ENCODE measurements at regions not wholly inside any gene's neighbourhood (a gene's known extent, or its start where the extent isn't known, plus 50 kb on each side); places are given as distances from the start of the nearest gene placed in this dataset.

DNA sequence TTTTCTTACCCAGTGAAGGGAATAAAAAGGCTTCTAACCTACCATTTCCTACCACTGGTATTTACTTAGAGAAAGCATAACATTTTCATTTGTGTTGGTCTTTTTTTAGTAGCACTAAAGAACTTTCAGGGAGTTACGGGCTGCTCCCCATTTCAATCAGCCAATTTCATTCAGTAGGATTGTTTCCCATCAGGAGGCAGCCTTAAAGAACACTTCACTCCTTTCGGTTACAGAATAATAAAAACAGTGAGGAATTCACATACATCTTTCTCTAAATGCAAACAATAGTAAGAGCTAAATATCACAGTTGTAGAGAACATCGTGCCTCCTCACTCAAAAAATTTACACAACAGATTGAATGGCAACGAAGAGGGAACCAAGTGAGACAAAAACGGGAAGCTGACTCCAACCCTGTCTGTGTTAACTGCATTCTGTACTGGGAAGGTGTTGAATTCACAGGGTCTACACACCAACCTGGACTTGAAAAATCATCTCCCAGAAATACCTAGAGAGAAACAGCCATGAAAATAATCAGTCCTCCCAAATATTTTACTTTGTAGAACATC lies 55.5 kb upstream of the ABLIM1 start:
- TF ChIP-seq, protein P1, sequence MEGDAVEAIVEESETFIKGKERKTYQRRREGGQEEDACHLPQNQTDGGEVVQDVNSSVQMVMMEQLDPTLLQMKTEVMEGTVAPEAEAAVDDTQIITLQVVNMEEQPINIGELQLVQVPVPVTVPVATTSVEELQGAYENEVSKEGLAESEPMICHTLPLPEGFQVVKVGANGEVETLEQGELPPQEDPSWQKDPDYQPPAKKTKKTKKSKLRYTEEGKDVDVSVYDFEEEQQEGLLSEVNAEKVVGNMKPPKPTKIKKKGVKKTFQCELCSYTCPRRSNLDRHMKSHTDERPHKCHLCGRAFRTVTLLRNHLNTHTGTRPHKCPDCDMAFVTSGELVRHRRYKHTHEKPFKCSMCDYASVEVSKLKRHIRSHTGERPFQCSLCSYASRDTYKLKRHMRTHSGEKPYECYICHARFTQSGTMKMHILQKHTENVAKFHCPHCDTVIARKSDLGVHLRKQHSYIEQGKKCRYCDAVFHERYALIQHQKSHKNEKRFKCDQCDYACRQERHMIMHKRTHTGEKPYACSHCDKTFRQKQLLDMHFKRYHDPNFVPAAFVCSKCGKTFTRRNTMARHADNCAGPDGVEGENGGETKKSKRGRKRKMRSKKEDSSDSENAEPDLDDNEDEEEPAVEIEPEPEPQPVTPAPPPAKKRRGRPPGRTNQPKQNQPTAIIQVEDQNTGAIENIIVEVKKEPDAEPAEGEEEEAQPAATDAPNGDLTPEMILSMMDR (IDR thresholded peaks at IDR 0.05; ENCODE audit: poor library complexity) = no peak
- no peak for TF ChIP-seq EZH2 (IDR thresholded peaks at IDR 0.05; ENCODE audit: borderline replicate concordance)
- no peak for TF ChIP-seq EZH2phosphoT487 (IDR thresholded peaks at IDR 0.05; ENCODE audit: low read depth, severe bottlenecking, unreplicated experiment)
